Vagina (tissue), 2 donors: ENCODE measurements at regions not wholly inside any gene's neighbourhood (a gene's known extent, or its start where the extent isn't known, plus 50 kb on each side); places are given as distances from the start of the nearest gene placed in this dataset.

Experiments
- POLR2A ChIP-seq, 2 donors: fragments of 450-650 bp; IDR thresholded peaks; one replicate each; pipeline ENCODE4 v1.6.1; 2017; ENCODE audit warnings: antibody characterized with exemption in 2 of 2, mild to moderate bottlenecking in 2 of 2, moderate library complexity in 2 of 2
- TF ChIP-seq, protein P1 (sequence below), 3 experiments: fragments of 450-650 bp in 2 of 3; fragments of 200-600 bp in 1 of 3; sonication (generic) in 1 of 3; IDR thresholded peaks; one replicate each; pipeline ENCODE4 v1.5.1; 2017 to 2019; ENCODE audit warnings: antibody characterized with exemption in 3 of 3, mild to moderate bottlenecking in 2 of 3, moderate library complexity in 2 of 3

DNA sequence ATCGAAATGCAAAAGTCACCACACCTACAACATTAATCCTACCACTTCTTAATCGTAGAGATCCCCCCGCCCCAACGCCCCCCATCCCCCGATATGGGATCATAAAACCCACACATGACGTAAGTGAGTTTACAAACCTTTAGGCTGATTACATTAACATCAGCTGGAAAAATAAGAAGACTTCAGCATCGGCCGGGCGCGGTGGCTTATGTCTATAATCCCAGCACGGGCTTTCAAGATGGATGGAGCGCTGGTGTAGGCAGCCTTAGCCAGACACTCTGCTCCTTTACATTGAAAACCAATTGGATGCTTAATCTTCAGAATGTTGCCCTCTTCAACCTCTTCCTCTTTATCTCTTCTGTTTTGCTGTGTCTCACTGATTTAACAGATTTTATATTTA, 1376.0 kb downstream of the MAT2B start:
- TF ChIP-seq POLR2A (IDR thresholded peaks at IDR 0.05): no peak
- TF ChIP-seq, protein P1, sequence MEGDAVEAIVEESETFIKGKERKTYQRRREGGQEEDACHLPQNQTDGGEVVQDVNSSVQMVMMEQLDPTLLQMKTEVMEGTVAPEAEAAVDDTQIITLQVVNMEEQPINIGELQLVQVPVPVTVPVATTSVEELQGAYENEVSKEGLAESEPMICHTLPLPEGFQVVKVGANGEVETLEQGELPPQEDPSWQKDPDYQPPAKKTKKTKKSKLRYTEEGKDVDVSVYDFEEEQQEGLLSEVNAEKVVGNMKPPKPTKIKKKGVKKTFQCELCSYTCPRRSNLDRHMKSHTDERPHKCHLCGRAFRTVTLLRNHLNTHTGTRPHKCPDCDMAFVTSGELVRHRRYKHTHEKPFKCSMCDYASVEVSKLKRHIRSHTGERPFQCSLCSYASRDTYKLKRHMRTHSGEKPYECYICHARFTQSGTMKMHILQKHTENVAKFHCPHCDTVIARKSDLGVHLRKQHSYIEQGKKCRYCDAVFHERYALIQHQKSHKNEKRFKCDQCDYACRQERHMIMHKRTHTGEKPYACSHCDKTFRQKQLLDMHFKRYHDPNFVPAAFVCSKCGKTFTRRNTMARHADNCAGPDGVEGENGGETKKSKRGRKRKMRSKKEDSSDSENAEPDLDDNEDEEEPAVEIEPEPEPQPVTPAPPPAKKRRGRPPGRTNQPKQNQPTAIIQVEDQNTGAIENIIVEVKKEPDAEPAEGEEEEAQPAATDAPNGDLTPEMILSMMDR (IDR thresholded peaks at IDR 0.05): no peak
